CD4-positive, alpha-beta T cell (primary cell): ENCODE measurements at regions not wholly inside any gene's neighbourhood (a gene's known extent, or its start where the extent isn't known, plus 50 kb on each side); places are given as distances from the start of the nearest gene placed in this dataset.

ENCODE experiments used
- ATAC-seq: fragments of 200-7000 bp; cut with Tn5 transposase; one replicate; pipeline ENCODE4 v1.10.0; 2022; ENCODE audit warnings: mild to moderate bottlenecking; ENCODE audit not compliant: poor library complexity
- CTCF ChIA-PET: fragments of 350-600 bp; sonication (Branson Sonifier 250); formaldehyde crosslinking; loops from one replicate; lab custom pipeline; 2021; ENCODE audit warnings: antibody characterized with exemption, inconsistent platforms; lab: Charles Lee
- POLR2A ChIA-PET: fragments of 350-600 bp; sonication (Branson Sonifier 250); formaldehyde crosslinking; loops from one replicate; lab custom pipeline; 2021; ENCODE audit warnings: antibody characterized with exemption, inconsistent platforms; lab: Charles Lee
- DNase-seq, 14 experiments: peaks; one replicate each; pipeline ENCODE4 v3.0.0-alpha.2; 2013 to 2020; ENCODE audit warnings: mixed read lengths in 2 of 14
- H3K27ac ChIP-seq, 2 donors: one replicate each; pipeline versions ENCODE4 v1.5.1 to v1.7.0; 2013; ENCODE audit warnings: low read length in 2 of 2, low read depth in 1 of 2, mild to moderate bottlenecking in 1 of 2
- H3K27me3 ChIP-seq, 2 experiments: 1 replicate in 1 of 2; 2 replicates in 1 of 2; pipeline versions ENCODE4 v1.6.1 to v1.7.0; 2013; ENCODE audit warnings: low read length in 2 of 2, control low read depth in 1 of 2, mild to moderate bottlenecking in 1 of 2, moderate library complexity in 1 of 2; ENCODE audit not compliant: insufficient read depth in 2 of 2, control insufficient read depth in 1 of 2
- H3K36me3 ChIP-seq: one replicate; pipeline ENCODE4 v1.6.1; 2013; ENCODE audit warnings: low read length, control low read depth; ENCODE audit not compliant: insufficient read depth
- H3K4me1 ChIP-seq: one replicate; pipeline ENCODE4 v1.6.1; 2013; ENCODE audit warnings: low read length, control low read depth; ENCODE audit not compliant: insufficient read depth
- H3K4me3 ChIP-seq: one replicate; pipeline ENCODE4 v1.5.1; 2013; ENCODE audit warnings: mild to moderate bottlenecking, low read length, moderate library complexity
- H3K9me3 ChIP-seq, 2 experiments: 1 replicate in 1 of 2; 2 replicates in 1 of 2; pipeline versions ENCODE4 v1.6.1 to v1.7.0; 2013; ENCODE audit warnings: low read length in 2 of 2, mild to moderate bottlenecking in 2 of 2, control low read depth in 1 of 2, moderate library complexity in 1 of 2; ENCODE audit not compliant: control insufficient read depth in 1 of 2, insufficient read depth in 1 of 2
- H3K27ac Mint-ChIP-seq: one replicate; pipeline ENCODE4 v1.8.0; 2020; ENCODE audit warnings: mixed read lengths
- H3K27me3 Mint-ChIP-seq: one replicate; pipeline ENCODE4 v1.8.0; 2021; ENCODE audit warnings: mixed read lengths
- H3K36me3 Mint-ChIP-seq: one replicate; pipeline ENCODE4 v1.8.0; 2021; ENCODE audit warnings: low read depth, mixed read lengths
- H3K4me1 Mint-ChIP-seq: one replicate; pipeline ENCODE4 v1.8.0; 2021; ENCODE audit warnings: low read depth, mixed read lengths
- H3K4me3 Mint-ChIP-seq: one replicate; pipeline ENCODE4 v1.8.0; 2020; ENCODE audit warnings: mild to moderate bottlenecking, mixed read lengths
- H3K9me3 Mint-ChIP-seq: one replicate; pipeline ENCODE4 v1.8.0; 2020; ENCODE audit warnings: mixed read lengths
- CTCF ChIP-seq: fragments of 200-600 bp; IDR thresholded peaks from one replicate; pipeline ENCODE4 v1.8.0; 2022; ENCODE audit warnings: antibody characterized with exemption, mild to moderate bottlenecking
- intact Hi-C, 2 experiments: fragments of 100-400 bp; cut with DNase I in 1 of 2; cut with micrococcal nuclease in 1 of 2; formaldehyde crosslinking; loops; one replicate each; pipeline versions ENCODE4 v1.15.1 to v1.9.0; 2023 to 2025; cut with DNase I, micrococcal nuclease

GRCh38 chr11:71342951-71343827, 90.8 kb upstream of the SHANK2 start:
- no peaks in the 10 kb centered on the region for H3K36me3 ChIP-seq
- no peak overlapping the region for H3K4me3 Mint-ChIP-seq
- no peaks in the 10 kb centered on the region for H3K4me1 Mint-ChIP-seq
- TF ChIP-seq CTCF: no peak
- peaks cover 29% of the 10 kb centered on the region for H3K27me3 Mint-ChIP-seq
- no peaks in the 10 kb centered on the region for H3K9me3 Mint-ChIP-seq
- H3K9me3 ChIP-seq: no peaks in the 10 kb centered on the region
- intact Hi-C loops: no loop called here
- no peak overlapping the region for H3K27ac Mint-ChIP-seq
- H3K36me3 Mint-ChIP-seq: no peaks in the 10 kb centered on the region
- no peak for ATAC-seq
- peak in 1 of 14 experiments; percentile 18 for DNase-seq
- POLR2A ChIA-PET: no interaction called here
- no peak overlapping the region for H3K27ac ChIP-seq
- no peaks in the 10 kb centered on the region for H3K4me1 ChIP-seq
- H3K27me3 ChIP-seq: peaks cover 2 to 7% of the 10 kb centered on the region in 2 experiments
- CTCF ChIA-PET: no interaction called here
- H3K4me3 ChIP-seq: no peak overlapping the region

DNA sequence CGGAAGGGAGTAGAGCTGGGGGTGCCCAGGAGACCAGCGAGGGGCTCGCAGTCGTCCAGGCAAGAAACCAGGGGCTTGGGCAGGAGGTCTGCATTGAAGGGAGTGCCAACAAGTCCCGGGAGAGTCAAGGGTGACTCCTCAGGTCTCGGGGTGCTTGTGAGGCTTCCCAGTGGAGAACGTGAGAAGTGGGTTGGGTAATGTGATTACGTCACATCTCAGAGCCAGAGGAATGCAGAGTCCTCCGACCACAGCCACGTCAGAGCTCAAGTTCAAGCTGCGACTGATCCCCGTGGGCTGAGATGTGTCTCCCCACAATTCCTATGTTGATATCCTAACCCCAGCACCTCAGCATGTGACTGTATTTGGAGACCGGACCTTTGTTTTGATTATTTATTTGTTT, 89.7 kb upstream of the SHANK2 start:
- Histone ChIP-seq H3K27ac (no peak overlapping the region), H3K4me3 (no peak overlapping the region), H3K36me3 (no peaks in the 10 kb centered on the region), H3K9me3 (no peaks in the 10 kb centered on the region), H3K27me3 (peaks cover 0 to 4% of the 10 kb centered on the region in 2 experiments), H3K4me1 (no peaks in the 10 kb centered on the region)
- no peaks in the 10 kb centered on the region for H3K9me3 Mint-ChIP-seq
- DNase-seq (no peak), ATAC-seq (no peak)
- ChIA-PET CTCF (no interaction called here), POLR2A (no interaction called here)
- no peak overlapping the region for H3K27ac Mint-ChIP-seq
- H3K4me3 Mint-ChIP-seq: no peak overlapping the region
- no peaks in the 10 kb centered on the region for H3K36me3 Mint-ChIP-seq
- no peak for TF ChIP-seq CTCF
- intact Hi-C loops: no loop called here
- H3K27me3 Mint-ChIP-seq: peaks cover 27% of the 10 kb centered on the region
- H3K4me1 Mint-ChIP-seq: no peaks in the 10 kb centered on the region

DNA sequence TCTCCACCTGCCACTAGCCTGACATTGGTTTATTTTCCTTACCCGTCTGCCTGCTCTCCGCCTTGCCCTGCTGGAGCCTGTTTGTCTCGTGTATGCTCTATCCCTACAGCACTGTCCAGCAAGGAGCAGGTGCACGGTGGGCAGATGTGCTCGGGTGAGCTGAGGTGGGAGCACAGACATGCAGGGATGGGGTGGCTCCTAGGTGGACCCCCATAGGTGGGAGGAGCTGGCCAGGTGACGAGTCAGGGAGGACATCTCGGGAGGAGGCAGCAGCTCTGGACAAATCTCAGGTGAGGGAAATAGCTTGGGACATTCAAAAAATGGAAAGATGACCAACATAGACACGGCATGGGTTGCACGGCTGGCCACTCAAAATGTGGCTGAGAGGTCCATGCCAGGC, 89.2 kb upstream of the SHANK2 start:
- TF ChIP-seq CTCF: no peak
- H3K27me3 Mint-ChIP-seq: peaks cover 27% of the 10 kb centered on the region
- CTCF ChIA-PET: no interaction called here

More for the DNA sequence above, 89.2 kb upstream of the SHANK2 start:
- Histone ChIP-seq H3K4me1 (no peaks in the 10 kb centered on the region), H3K27me3 (peaks cover 0 to 4% of the 10 kb centered on the region in 2 experiments), H3K27ac (no peak overlapping the region), H3K9me3 (no peaks in the 10 kb centered on the region), H3K36me3 (no peaks in the 10 kb centered on the region), H3K4me3 (no peak overlapping the region)
- intact Hi-C loops: no loop called here
- POLR2A ChIA-PET: no interaction called here
- Mint-ChIP-seq H3K4me1 (no peaks in the 10 kb centered on the region), H3K4me3 (no peak overlapping the region), H3K9me3 (no peaks in the 10 kb centered on the region), H3K27ac (no peak overlapping the region), H3K36me3 (no peaks in the 10 kb centered on the region)
- ATAC-seq: no peak
- DNase-seq: no peak
